ENCODE measurements at regions not wholly inside any gene's neighbourhood (a gene's known extent, or its start where the extent isn't known, plus 50 kb on each side); places are given as distances from the start of the nearest gene placed in this dataset.

GRCh38 chr4:1589098-1589497 lies 95.0 kb downstream of the FAM53A start:
- H3K9me3 ChIP-seq, result peaks cover 27% of the 10 kb centered on the region
- intact Hi-C loops (cut with DNase I), result no loop called here
- H3K27me3 ChIP-seq (ENCODE audit: insufficient read depth in 3 of 3, low read length in 2 of 3), result peaks cover 0 to 26% (median 5%) of the 10 kb centered on the region in 3 donors
- no peaks in the 10 kb centered on the region for H3K4me1 ChIP-seq
- no peak overlapping the region for H3K4me3 ChIP-seq
- TF ChIP-seq CTCF (IDR thresholded peaks at IDR 0.05), result no peak
- WGBS, 3 donors, result 62 to 73% (median 66%) methylated on average over 1 of the region's 1 CpG
- no peak overlapping the region for H3K27ac ChIP-seq
- H3K36me3 ChIP-seq (ENCODE audit: insufficient read depth in 1 of 2, low read depth in 1 of 2), result no peaks in the 10 kb centered on the region
- no peak for DNase-seq
- ATAC-seq, result no peak

- no peak overlapping the region for H3K4me3 ChIP-seq
- H3K9me3 ChIP-seq, result peaks cover 27% of the 10 kb centered on the region
- peaks cover 0 to 19% (median 1%) of the 10 kb centered on the region in 3 donors for H3K27me3 ChIP-seq (ENCODE audit: insufficient read depth in 3 of 3, low read length in 2 of 3)
- no peak for ATAC-seq
- DNase-seq, result peak in 1 of 2 donors; percentile 17
- H3K27ac ChIP-seq, result no peak overlapping the region
- H3K36me3 ChIP-seq (ENCODE audit: insufficient read depth in 1 of 2, low read depth in 1 of 2), result no peaks in the 10 kb centered on the region
- H3K4me1 ChIP-seq, result no peaks in the 10 kb centered on the region
- 76% methylated on average over 5 of the region's 5 CpGs for WGBS, 3 donors
- intact Hi-C loops (cut with DNase I), result no loop called here
- no peak for TF ChIP-seq CTCF (IDR thresholded peaks at IDR 0.05)
Observed at GRCh38 chr4:1588306-1588705, 95.8 kb downstream of the FAM53A start.

- Histone ChIP-seq H3K4me1 (no peaks in the 10 kb centered on the region), H3K27ac (no peak overlapping the region), H3K27me3 (ENCODE audit: insufficient read depth in 3 of 3, low read length in 2 of 3) (peaks cover 0 to 30% (median 10%) of the 10 kb centered on the region in 3 donors), H3K4me3 (no peak overlapping the region), H3K36me3 (ENCODE audit: insufficient read depth in 1 of 2, low read depth in 1 of 2) (no peaks in the 10 kb centered on the region), H3K9me3 (peaks cover 11% of the 10 kb centered on the region)
- no peak for TF ChIP-seq CTCF (IDR thresholded peaks at IDR 0.05)
- intact Hi-C loops (cut with DNase I), result no loop called here
- 50 to 55% (median 50%) methylated on average over 3 of the region's 3 CpGs for WGBS, 3 donors
- ATAC-seq (no peak), DNase-seq (peak; percentile 4 to 34)
Observed at GRCh38 chr4:1584498-1584897, 99.6 kb downstream of the FAM53A start.

- Histone ChIP-seq H3K4me1 (no peaks in the 10 kb centered on the region), H3K27ac (no peak overlapping the region), H3K27me3 (ENCODE audit: insufficient read depth in 3 of 3, low read length in 2 of 3) (peaks cover 0 to 36% (median 10%) of the 10 kb centered on the region in 3 donors), H3K4me3 (no peak overlapping the region), H3K36me3 (ENCODE audit: insufficient read depth in 1 of 2, low read depth in 1 of 2) (no peaks in the 10 kb centered on the region), H3K9me3 (peaks cover 5% of the 10 kb centered on the region)
- 79 to 85% (median 80%) methylated on average over 5 of the region's 5 CpGs for WGBS, 3 donors
- TF ChIP-seq CTCF (IDR thresholded peaks at IDR 0.05), result no peak
- intact Hi-C loops (cut with DNase I), result no loop called here
- no peak for ATAC-seq
- no peak for DNase-seq
Observed at GRCh38 chr4:1583859-1584258, 100.3 kb downstream of the FAM53A start.

- H3K9me3 ChIP-seq, result no peaks in the 10 kb centered on the region
- no peak for ATAC-seq
- H3K36me3 ChIP-seq (ENCODE audit: insufficient read depth in 1 of 2, low read depth in 1 of 2), result no peaks in the 10 kb centered on the region
- TF ChIP-seq CTCF (IDR thresholded peaks at IDR 0.05), result no peak
- peak; percentile 9 to 32 for DNase-seq
- WGBS, 3 donors, result 70 to 80% (median 71%) methylated on average over 15 of the region's 15 CpGs
- H3K27ac ChIP-seq, result no peak overlapping the region
- H3K4me3 ChIP-seq, result no peak overlapping the region
- peaks cover 0 to 39% (median 10%) of the 10 kb centered on the region in 3 donors for H3K27me3 ChIP-seq (ENCODE audit: insufficient read depth in 3 of 3, low read length in 2 of 3)
- H3K4me1 ChIP-seq, result no peaks in the 10 kb centered on the region
- intact Hi-C loops (cut with DNase I), result no loop called here
Observed at GRCh38 chr4:1583051-1583785, 100.9 kb downstream of the FAM53A start.
